ENCODE measurements at regions not wholly inside any gene's neighbourhood (a gene's known extent, or its start where the extent isn't known, plus 50 kb on each side); places are given as distances from the start of the nearest gene placed in this dataset.

- no peak overlapping the region for H3K4me2 ChIP-seq (replicated peaks; ENCODE audit: low read depth, low read length, poor library complexity, severe bottlenecking)
- no peaks in the 10 kb centered on the region for H4K20me1 ChIP-seq (ENCODE audit: control insufficient read depth, insufficient read depth, low read length, poor library complexity, severe bottlenecking)
Observed at GRCh38 chr12:17459214-17459613, 630.8 kb downstream of the RERGL start.

GRCh38 chr12:17456486-17456885 is 633.5 kb downstream of the RERGL start:
- Histone ChIP-seq H3K27ac (ENCODE audit: low read length in 2 of 2) (no peak overlapping the region), H3K9me3 (ENCODE audit: control extremely low read depth in 1 of 3, control insufficient read depth in 2 of 3, insufficient read depth in 1 of 3, low read length in 2 of 3) (peaks cover 0 to 9% (median 0%) of the 10 kb centered on the region in 3 donors), H3K79me2 (ENCODE audit: control insufficient read depth, insufficient read depth, low read length) (no peaks in the 10 kb centered on the region), H3K36me3 (replicated peaks in 1 of 2; ENCODE audit: control extremely low read depth in 1 of 2, control insufficient read depth in 1 of 2, extremely low read depth in 1 of 2, insufficient read depth in 2 of 2, low read length in 1 of 2) (no peaks in the 10 kb centered on the region), H3K27me3 (replicated peaks in 1 of 4; ENCODE audit: control extremely low read depth in 1 of 4, control insufficient read depth in 3 of 4, insufficient read depth in 4 of 4, low read length in 3 of 4) (no peaks in the 10 kb centered on the region), H3K9ac (ENCODE audit: low read length) (no peak overlapping the region), H4K20me1 (ENCODE audit: control insufficient read depth, insufficient read depth, low read length, poor library complexity, severe bottlenecking) (no peaks in the 10 kb centered on the region), H2AFZ (ENCODE audit: insufficient read depth, low read depth, low read length, poor library complexity, severe bottlenecking) (no peak overlapping the region), H3K4me2 (replicated peaks; ENCODE audit: low read depth, low read length, poor library complexity, severe bottlenecking) (no peak overlapping the region), H3K4me1 (ENCODE audit: control insufficient read depth in 2 of 2, insufficient read depth in 2 of 2, low read length in 2 of 2) (no peaks in the 10 kb centered on the region), H3K4me3 (ENCODE audit: control extremely low read depth in 1 of 5, extremely low read depth in 1 of 5, insufficient read depth in 1 of 5, low read depth in 2 of 5, low read length in 4 of 5) (no peak overlapping the region)
- no CpG with 5 or more reads among the region's 2 CpGs for WGBS (ENCODE audit: insufficient coverage)
- Mint-ChIP-seq H3K9me3 (ENCODE audit: insufficient read depth) (no peaks in the 10 kb centered on the region), H3K27ac (no peak overlapping the region), H3K4me1 (no peaks in the 10 kb centered on the region), H3K4me3 (no peak overlapping the region), H3K27me3 (no peaks in the 10 kb centered on the region)
- ATAC-seq (ENCODE audit: low read depth) = no peak
- ChIA-PET POLR2A (no interaction called here), CTCF (no interaction called here)
- intact Hi-C loops (cut with micrococcal nuclease) = no loop called here
- no peak for TF ChIP-seq CTCF (IDR thresholded peaks at IDR 0.05)
- TF ChIP-seq EZH2 (IDR thresholded peaks at IDR 0.05; ENCODE audit: borderline replicate concordance, insufficient read depth, low read depth, low read length, poor library complexity, severe bottlenecking) = no peak
- no peak for DNase-seq

More at GRCh38 chr12:17459214-17459613, 630.8 kb downstream of the RERGL start:
- H3K36me3 ChIP-seq (replicated peaks in 1 of 2; ENCODE audit: control extremely low read depth in 1 of 2, control insufficient read depth in 1 of 2, extremely low read depth in 1 of 2, insufficient read depth in 2 of 2, low read length in 1 of 2) = no peaks in the 10 kb centered on the region
- intact Hi-C loops (cut with micrococcal nuclease) = no loop called here
- H3K27ac ChIP-seq (ENCODE audit: low read length in 2 of 2) = no peak overlapping the region
- H3K79me2 ChIP-seq (ENCODE audit: control insufficient read depth, insufficient read depth, low read length) = no peaks in the 10 kb centered on the region
- ChIA-PET CTCF (no interaction called here), POLR2A (no interaction called here)
- TF ChIP-seq EZH2 (IDR thresholded peaks at IDR 0.05; ENCODE audit: borderline replicate concordance, insufficient read depth, low read depth, low read length, poor library complexity, severe bottlenecking) (no peak), CTCF (IDR thresholded peaks at IDR 0.05) (no peak)
- H3K9ac ChIP-seq (ENCODE audit: low read length) = no peak overlapping the region
- Mint-ChIP-seq H3K27me3 (no peaks in the 10 kb centered on the region), H3K27ac (no peak overlapping the region), H3K4me1 (no peaks in the 10 kb centered on the region), H3K9me3 (ENCODE audit: insufficient read depth) (no peaks in the 10 kb centered on the region), H3K4me3 (no peak overlapping the region)
- no peak for DNase-seq
- no peaks in the 10 kb centered on the region for H3K4me1 ChIP-seq (ENCODE audit: control insufficient read depth in 2 of 2, insufficient read depth in 2 of 2, low read length in 2 of 2)
- no peaks in the 10 kb centered on the region for H3K9me3 ChIP-seq (ENCODE audit: control extremely low read depth in 1 of 3, control insufficient read depth in 2 of 3, insufficient read depth in 1 of 3, low read length in 2 of 3)
- no peaks in the 10 kb centered on the region for H3K27me3 ChIP-seq (replicated peaks in 1 of 4; ENCODE audit: control extremely low read depth in 1 of 4, control insufficient read depth in 3 of 4, insufficient read depth in 4 of 4, low read length in 3 of 4)
- 60% methylated on average over 1 of the region's 2 CpGs for WGBS (ENCODE audit: insufficient coverage)
- H3K4me3 ChIP-seq (ENCODE audit: control extremely low read depth in 1 of 5, extremely low read depth in 1 of 5, insufficient read depth in 1 of 5, low read depth in 2 of 5, low read length in 4 of 5) = no peak overlapping the region
- no peak for ATAC-seq (ENCODE audit: low read depth)
- H2AFZ ChIP-seq (ENCODE audit: insufficient read depth, low read depth, low read length, poor library complexity, severe bottlenecking) = no peak overlapping the region

Data from B cell (primary cell).